GM21515 (cell line): ENCODE measurements at regions not wholly inside any gene's neighbourhood (a gene's known extent, or its start where the extent isn't known, plus 50 kb on each side); places are given as distances from the start of the nearest gene placed in this dataset.
"Not testable (repeated sequence)": the region's sequence is repeated elsewhere in the genome, so short reads cannot be mapped to it uniquely, and the experiment has no call there.

Source experiments
- ATAC-seq: cut with Tn5 transposase; IDR thresholded peaks from one replicate; pipeline ENCODE4 v1.9.1; 2021; ENCODE audit not compliant: unreplicated experiment

DNA sequence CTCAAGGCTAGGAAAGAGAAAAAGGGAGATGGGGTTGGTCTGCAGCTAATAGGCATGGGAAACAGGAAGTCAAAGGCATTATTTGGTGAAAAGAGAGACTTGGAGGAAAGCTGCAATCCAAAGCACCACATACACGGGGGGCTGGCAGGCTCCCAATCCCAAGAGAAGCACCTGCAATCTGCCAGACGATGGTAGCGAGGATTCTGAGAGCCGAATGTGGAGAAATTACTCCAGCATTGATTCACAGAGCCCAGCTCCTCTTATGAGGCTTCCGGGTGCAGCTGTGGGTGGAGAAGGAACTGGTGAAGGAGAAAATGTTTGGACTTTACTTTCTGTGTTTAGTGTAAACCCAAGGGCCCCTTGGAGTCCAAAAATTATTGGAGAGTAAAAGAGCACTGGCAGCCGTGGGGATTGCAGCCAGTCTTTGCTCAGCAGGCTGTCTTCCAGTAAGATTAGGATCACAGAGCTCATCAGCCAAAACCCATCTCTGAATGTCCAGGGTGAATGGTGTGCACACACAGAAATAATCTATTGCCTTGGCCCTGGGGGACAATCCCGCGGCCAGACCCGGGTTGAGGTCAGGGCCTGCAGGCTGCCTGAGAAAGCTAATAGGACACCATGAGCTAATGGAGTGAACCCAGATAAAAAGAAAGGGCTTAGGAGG is 197.6 kb downstream of the KIT start:
- ATAC-seq, result no peak

DNA sequence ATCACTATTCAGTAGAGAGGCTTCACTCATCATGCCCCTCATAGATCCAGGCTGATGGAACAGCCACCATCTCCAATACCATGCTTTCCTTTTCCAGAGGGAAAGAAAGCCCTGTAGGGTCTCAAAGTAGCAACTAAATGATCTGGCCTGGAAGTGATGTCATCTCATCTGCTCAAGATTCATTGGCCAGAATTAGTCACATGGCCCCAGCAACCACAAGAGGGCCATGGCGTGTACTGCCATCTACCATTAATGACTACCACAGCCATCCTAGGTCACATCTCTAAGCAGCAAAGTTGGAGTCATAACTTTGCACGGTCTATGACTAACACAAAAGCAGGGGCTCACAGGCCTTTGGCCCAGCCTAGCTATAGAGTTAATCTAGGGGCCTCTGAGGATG is 194.8 kb downstream of the KIT start:
- ATAC-seq, result no peak

GRCh38 chr4:54852054-54852453 is 194.3 kb downstream of the KIT start:
- ATAC-seq, result no peak

- no peak for ATAC-seq
Observed at GRCh38 chr4:54844911-54845310, 187.2 kb downstream of the KIT start.

GRCh38 chr4:54843946-54844345 is 186.2 kb downstream of the KIT start:
- ATAC-seq, result no peak

GRCh38 chr4:54843106-54843505 is 185.3 kb downstream of the KIT start:
- no peak for ATAC-seq

- ATAC-seq, result no peak
Observed at GRCh38 chr4:54842656-54843055, 184.9 kb downstream of the KIT start.

GRCh38 chr4:54842226-54842625 is 184.5 kb downstream of the KIT start:
- ATAC-seq, result no peak

DNA sequence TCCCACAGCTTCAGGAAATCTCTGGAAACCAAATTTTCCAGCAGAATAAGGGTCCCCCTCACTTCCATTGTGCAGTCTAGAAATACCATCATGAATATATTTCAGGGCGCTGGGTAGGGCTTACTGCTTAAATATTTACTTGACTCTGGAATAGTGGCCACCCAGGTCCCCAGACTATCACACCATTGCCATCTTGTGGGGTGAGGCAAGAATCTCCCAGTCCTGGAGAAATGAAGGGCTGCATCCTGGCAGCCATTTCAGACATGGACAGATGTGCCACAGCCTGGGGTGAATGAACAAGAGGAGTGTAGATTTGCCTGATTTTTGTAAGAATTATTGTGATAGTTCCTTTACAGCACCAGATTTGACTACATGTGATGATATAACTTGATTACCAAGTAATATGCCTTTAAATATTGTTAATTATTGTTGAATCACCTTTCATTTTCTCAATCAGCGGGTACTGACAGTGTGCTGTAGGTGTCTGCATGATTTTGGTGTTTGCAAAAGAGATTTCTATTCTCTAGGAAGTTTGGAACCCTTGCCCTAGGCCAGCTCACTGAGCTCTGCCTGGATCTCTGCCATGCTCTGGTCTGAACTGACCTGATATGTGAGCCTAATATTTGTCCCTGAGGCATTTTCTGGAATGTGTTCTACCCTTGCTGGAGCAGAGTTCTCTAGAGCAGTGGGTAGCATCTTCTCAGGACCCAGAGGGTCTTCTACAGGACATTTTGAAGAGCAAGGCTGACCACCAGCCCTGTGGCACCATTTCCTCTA is 183.4 kb downstream of the KIT start:
- no peak for ATAC-seq

DNA sequence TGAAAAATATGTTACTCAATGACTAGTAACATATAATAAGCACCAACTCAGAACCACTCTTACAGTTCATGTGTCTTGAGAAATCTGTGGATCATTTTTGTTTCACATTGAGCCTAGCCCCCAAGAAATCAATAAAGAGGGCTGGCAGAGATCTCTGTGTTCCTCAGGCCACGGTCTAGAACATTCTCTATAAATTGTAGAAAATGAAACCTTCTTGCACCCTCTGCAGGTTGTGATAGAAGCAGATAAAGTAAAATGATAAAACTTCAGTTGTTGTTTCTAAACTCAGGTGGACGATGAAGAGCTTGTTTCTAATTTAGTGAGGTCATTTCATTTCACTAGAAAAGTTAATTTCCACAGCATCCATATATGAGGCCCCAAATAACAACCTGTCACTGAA is 182.7 kb downstream of the KIT start:
- no peak for ATAC-seq

DNA sequence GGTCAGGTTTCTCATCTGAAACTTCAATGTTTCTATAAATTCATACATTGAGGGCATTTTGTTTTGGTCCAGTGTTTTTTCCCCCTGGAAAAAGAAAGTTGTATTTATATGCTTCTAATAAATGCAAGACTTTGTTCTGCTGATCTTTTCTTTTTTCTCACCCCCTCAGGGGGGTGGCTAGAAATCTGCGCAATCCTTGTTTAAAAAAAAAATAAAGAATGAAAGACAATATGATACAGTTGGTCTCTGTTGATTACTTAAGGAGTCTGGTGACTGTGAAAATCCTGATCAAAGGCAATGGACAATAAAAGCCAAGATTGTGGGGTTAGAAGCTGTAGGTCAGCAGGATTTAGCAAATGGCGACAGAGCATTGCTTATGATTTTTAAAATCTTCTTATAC is 180.5 kb downstream of the KIT start:
- ATAC-seq, result no peak

DNA sequence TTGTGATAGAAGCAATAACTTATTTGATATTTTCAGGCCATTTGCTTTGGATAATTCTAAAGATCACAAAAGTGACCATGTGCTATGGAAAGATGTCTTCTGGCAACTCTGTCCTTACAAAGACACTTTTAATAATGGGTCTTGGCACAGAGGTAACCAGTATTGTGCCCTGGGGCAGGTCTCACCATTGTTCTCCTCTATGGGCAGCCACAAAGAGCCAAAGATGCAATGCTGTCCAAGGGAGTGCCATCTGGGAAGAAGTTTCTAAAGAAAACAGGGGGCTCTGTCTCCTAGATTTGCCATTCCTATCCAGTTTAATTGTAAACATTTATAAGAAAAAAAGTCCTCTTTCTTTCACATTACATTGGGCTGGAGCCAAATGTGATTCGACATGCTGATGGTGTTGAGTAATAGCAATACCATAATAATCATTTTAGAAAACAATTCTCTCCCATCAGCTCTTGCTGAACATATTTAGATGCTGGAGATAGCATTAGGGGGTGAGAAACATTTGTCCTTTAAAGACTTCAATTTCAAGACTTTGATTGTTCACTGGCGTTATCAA is 179.9 kb downstream of the KIT start:
- no peak for ATAC-seq

GRCh38 chr4:54828361-54828760 is 170.6 kb downstream of the KIT start:
- ATAC-seq, result not testable (repeated sequence)

DNA sequence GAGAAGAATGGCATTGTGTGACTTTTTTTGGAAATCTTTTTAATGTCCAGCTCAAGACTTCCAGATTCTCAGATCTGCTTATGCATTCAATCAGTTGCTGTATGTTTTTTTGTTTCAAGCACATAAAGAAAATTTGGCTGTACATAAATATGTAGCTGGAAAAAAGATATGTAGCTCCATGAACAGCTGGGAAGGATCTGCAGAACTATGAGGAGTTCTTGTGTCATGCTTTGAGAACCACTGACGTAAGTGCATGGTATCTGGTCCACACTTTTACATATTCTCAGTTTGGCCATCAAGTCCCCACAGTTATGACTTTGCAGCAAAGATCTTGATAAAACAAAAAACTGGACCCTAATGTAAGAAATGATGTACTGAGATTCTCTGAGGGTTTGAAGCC is 165.9 kb downstream of the KIT start:
- no peak for ATAC-seq

GRCh38 chr4:54819034-54819433 is 161.3 kb downstream of the KIT start:
- ATAC-seq, result no peak

DNA sequence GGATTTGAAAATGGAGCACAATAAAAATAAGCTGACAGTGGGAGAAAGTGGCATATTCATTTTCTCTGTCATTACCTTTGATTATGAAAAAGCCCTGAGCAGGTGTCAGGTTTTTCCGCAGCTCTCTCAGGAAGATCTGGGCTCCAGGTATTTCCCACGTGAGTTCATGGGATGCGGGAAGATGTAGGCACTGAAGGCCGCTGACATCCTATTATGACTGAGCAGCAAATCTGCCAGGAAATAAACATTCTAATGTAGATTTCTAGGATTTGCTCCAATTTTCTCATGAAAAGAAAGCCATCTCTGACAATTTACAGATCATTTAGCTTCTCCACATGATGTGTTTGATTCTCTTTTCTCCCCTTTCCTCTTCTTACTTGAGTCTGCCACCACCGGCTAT is 160.7 kb downstream of the KIT start:
- no peak for ATAC-seq

DNA sequence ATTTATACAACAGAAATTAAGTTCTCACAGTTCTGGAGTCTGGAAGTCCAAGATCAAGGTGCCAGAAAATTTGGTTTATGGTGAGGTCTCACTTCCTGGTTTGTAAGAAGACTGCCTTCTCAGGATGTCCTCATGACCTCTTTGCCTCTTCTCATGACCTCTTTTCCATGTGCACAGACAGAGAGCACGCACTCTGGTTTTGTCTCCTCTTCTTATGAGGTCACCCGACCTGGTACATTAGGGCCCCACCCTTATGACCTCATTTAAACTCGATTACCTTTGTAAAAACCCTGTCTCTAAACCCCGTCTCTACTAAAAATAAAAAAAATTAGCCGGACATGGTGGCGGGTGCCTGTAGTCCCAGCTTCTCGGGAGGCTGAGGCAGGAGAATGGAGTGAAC is 155.9 kb downstream of the KIT start:
- no peak for ATAC-seq

DNA sequence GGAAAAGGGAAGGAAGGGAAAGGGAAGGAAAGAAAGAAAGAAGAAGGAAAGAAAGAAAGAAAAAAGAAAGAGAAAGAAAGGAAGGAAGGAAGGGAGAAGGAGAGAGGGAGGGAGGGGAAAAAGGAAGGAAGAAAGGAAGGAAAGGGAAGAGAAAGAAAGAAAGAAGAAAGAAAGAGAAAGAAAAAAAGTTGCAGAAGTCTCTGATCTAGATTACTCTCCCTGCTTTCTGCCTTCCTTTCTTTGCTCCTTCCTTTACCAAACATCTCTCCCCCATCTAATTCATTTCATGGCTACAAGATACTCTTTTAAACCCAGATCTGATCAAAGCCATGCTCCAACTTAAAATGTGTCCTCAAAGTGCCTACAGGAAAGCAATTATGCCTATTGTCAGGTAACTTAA is 148.6 kb downstream of the KIT start:
- no peak for ATAC-seq

GRCh38 chr4:54802336-54802735 is 144.6 kb downstream of the KIT start:
- no peak for ATAC-seq

DNA sequence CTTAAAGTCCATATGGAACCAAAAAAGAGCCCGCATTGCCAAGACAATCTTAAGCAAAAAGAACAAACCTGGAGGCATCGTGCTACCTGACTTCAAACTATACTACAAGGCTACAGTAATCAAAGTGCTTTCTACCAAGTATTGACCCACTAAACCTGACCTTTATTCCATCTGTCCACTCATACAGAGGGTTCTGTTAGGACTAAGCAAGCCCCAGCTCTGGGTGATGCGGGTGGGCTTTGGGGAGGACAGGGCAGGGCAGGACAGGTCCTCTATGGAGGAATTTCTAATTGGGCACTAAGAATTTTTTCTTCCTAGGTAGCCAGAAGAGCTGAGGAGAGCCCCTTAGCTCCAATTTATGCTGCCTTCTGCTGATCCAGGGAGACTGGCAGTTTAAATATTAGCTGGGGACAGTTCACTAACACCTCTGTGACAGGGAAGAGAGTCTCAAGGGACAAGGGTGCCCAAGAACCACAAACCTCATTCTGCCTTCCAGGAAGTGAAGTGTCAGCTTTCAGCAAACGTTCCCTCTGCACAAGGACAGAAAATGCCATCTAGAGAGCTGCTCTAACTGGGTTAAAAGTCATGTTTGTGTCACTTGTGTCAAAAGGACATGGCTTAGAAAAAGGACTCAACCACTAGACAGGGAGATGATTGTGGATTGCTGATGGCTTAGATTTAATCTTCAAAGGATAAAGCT is 143.2 kb downstream of the KIT start:
- no peak for ATAC-seq

GRCh38 chr4:54794579-54794978 is 136.8 kb downstream of the KIT start:
- ATAC-seq, result no peak
